Stimulated activated CD8-positive, alpha-beta memory T cell treated with anti-CD3 and anti-CD28 coated beads, Interleukin-15, amount 100 ng/mL, for 1 hour (primary cell): ENCODE measurements at regions not wholly inside any gene's neighbourhood (a gene's known extent, or its start where the extent isn't known, plus 50 kb on each side); places are given as distances from the start of the nearest gene placed in this dataset.

ENCODE experiments used
- DNase-seq: peaks from one replicate; pipeline ENCODE4 v3.0.0-alpha.2; 2020; ENCODE audit warnings: low read depth

DNA sequence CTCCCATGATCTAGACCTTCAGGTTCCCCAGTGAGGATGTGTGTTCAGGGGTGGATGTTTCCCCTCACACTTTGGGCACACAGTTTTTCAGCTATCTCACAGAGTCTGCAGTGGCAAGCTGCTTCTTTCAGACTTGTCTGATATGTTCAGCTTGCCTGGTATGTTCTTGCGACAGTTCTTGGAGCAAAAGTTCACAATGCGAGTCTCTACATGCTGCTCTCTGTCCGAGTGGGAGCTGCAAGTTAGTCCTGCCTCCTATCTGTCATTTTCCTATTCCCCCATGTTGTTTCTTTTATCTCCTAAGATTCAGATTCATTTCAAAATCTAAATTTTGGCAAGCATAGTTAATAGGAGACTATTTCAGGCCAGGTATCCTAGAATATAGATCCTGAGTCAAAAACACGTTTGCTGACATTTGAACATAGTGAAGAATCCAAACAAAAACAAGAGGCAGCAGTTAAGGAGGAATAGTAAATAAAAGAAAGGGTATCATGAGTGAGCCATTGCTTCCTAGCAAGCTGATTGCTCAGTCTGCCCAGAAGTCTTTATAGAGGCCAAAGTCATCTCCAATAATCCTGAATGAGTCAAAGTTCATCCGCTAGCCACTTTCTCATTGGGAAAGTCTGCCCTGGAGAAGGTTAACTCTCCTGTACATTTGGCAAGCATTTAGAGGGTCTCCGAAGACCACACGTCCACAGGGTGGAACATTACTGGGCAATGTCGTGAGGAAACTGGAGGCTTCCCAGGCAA, 140.2 kb upstream of the MOCS1 start:
- no peak for DNase-seq

DNA sequence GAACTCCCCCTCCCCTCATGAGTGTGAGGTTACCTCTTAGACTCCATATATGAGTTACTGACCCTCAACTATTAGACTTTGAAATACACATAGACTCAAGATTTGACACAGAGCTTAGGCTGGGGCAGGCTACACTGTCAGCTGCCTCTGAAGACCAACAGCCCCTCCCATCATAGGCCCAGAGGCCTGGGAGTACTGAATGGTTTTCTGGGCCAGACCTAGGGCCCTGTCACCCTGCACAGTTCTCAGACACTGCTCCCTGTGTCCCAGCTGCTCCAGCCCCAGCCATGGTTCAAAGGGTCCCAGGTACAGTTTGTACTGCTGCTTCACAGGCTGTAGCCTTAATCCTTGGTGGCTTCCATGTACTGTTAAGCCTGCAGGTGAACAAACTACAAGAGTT, 132.1 kb upstream of the MOCS1 start:
- DNase-seq: no peak

DNA sequence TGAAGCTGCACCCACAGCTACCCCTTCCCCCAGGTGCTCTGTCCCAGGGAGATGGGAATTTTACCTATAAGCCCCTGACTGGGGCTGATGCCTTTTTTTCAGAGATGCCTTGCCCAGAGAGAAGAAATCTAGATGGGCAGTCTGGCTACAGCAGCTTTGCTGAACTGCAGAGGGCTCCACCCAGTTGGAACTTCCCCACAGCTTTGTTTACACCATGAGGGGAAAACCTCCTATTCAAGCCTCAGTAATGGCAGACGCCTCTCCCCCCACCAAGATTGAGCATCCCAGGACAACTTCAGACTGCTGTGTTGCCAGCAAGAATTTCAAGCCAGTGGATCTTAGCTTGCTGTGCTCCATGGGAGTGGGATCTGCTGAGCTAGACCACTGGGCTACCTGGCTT, 122.6 kb upstream of the MOCS1 start:
- DNase-seq: no peak

DNA sequence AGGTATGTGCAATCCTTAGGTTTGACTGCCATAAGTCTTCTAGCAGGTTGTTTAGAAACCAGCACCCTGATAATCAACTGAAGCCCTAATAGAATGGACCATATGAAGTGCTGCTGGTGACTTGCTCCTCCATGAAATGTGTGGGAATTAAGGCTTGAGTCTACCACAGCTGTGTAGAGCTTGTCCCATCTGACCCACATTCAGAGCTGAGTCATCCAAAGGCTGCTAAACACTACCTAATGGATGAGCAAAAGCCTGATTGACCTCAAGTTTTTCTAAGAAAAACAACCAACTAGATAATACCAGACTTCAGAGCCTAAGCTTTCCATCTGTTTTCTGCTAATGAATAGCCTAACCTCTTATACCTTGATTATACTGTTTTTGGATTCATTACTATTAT, 120.3 kb upstream of the MOCS1 start:
- DNase-seq: no peak

DNA sequence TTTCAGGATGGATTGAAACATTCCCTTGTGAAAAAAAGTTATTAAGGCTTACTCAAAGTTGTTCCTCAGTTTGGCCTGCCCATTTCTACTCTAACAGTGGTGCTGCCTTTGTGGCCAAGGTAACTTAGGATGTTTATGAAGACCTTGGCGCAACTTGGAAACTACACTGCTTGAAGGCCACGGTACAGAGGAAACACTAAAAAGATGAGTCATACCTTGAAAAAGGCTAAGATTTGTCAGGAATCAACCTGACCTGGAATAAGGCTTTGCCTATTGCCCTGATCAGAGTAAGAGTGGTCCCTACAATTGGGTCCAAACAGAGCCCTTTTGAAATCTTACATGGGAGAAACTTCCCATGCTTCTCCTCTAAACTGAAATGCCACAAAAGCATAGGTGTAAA, 119.9 kb upstream of the MOCS1 start:
- DNase-seq: no peak

DNA sequence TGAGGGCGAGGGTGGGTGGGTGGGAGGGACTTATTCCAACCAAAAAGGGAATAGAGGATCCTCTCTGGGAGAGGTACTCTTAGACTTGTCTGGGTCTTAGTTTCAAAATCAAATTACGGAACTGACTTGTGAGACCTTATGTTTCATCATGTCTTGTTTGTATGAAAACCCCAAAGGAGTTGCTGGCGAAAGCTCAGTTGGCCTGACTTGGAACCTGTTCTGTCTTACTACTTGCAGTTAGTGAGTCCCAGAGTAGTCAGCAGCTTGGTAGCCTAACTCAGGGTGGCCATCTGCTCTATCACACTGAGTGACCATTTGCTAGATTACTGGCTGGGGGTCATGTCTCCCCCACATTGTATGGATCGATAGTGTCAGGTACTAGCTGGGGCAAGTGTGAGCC, 114.9 kb upstream of the MOCS1 start:
- DNase-seq: no peak

DNA sequence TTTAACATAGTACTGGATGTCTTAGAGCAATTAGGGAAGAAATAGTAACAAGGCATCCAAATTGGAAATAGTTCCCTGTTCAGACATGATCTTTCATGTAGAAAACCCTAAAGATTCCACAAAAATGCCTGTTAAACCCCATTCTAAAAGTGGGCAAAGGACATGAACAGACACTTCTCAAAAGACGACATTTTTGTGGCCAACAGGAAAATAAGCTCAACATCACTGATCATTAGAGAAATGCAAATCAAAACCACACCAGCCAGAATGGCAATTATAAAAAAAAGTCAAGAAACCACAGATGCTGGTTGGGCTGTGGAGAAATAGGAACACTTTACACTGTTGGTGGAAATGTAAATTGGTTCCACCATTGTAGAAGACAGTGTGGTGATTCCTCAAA, 109.9 kb upstream of the MOCS1 start:
- DNase-seq: no peak

DNA sequence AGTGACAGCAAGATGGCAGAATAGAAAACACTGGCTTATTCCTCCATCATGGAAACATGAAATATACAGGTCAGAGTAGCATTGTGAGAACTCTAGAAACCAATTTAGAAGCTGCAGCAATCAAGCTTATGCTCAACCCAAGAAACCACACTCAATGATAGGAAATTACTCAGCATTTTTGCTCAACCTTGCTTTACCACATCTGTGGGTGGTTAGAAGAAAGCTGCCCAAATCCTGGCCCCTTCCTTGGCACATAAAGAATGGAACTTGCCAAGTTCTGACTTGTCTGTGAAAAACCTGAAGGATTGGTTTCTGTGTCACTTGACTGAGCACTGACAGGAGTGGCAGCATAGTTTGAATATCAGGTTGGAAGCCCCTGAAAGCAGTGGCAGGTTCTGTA, 108.0 kb upstream of the MOCS1 start:
- no peak for DNase-seq

DNA sequence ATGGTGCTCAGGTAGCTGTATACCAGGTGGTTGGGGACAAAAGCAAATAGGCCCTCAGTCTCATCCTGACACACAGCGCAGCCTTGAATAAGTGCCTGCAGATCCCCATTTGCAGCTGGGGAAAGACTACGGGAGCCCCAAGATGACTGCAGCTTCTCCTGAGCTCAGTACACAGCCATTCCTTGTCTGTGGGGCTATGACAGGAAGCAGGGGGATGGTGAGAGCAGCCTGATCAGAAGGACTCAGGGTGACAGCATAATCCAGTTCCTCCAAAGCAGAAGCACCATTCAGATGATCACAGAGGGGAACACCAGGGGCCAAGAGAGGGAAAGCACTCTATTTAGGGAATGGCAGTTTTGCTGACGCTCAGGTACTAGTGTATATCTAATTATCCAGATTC, 104.8 kb upstream of the MOCS1 start:
- DNase-seq: no peak

DNA sequence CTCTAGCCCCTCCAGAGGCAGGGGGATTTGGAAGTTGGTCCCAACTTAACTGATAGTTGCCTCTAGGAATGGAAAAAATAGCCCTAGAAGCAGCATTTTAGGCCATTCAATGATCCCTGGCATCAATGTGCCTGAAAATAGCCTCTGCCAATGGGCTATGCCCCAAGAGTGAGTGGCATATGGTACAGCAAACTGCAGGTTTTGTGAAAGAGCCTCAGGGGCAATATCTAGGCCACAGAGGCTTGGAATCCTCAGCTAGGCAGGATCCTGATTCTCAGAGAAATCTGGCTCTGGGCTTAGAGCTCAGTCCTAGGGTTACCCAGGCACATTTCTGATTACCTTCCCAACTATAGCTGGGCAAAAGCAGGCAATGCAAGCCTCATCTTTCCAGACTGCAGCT, 104.4 kb upstream of the MOCS1 start:
- no peak for DNase-seq

DNA sequence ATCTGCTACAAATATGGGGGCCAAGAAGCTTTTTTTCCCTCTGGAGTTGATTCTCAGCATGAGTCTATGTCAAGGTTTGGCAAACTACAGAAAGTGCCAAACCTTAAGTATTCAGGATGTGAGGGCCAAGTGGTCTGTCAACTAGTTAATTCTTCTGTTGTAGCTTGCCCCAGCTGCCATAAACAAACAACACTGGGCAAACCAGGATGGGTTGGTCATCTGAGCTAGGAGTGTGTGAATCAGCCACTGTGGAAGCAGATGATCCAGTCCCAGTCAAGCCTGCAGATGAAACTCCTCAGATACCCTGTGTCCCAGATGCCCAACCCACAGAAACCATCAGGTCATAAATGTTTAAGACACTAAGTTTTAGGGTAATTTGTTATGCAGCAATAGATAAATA, 103.0 kb upstream of the MOCS1 start:
- DNase-seq: no peak

DNA sequence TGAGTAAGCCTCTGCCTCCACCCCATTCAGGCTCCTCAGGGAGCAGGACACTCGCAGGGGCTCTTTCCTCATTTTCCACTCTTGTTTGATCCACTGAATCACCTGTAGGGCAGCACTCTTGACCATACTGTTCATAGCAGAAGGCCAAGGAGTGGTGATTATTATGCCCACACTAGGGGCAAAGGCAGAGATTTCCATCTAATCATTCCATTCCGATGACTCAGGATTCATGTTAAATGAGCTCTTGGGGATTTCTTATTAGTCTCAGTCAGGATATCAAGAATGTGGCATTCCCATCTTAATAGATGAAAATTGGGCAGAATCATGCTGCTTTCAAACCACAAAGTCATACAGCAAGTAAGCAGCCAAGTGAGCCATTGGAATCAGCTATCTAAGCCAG, 101.9 kb upstream of the MOCS1 start:
- no peak for DNase-seq

DNA sequence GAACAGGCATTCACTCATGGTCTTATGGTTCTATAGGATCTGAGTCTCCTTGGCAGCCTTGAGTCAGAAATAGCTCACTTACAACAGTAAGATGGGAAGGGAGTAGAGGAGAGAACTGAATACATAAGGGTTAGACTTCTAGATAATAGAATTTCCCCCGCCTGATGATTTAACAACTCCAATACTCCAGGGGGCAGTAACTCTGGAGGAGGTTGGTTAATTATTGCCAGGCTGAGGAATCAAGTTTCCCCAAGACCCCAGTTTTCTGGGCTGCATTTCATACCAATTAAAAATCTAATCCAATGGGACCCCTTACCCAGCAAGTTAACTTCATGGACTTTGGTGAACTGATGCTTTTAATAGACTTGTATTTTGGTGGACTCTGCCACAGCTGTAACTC, 94.2 kb upstream of the MOCS1 start:
- no peak for DNase-seq

DNA sequence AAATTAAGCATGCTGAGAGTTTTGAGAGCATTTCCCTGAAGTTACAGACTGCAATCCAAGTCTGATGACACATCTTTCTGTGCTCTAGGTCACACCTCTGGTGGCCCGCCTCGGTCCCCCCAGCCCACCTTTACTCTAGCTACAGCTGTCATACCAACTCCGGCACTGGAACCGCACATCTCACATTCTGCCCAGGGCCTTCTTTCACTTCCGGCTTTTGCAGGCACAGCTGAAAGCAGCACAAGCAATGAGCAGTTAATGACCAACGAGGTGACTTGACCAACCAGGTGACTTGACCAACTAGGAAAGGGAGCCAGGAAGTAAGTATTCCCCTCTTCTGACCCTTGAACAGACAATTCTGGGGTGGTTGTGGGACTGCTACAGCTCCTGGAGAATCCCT, 88.6 kb upstream of the MOCS1 start:
- DNase-seq: no peak

DNA sequence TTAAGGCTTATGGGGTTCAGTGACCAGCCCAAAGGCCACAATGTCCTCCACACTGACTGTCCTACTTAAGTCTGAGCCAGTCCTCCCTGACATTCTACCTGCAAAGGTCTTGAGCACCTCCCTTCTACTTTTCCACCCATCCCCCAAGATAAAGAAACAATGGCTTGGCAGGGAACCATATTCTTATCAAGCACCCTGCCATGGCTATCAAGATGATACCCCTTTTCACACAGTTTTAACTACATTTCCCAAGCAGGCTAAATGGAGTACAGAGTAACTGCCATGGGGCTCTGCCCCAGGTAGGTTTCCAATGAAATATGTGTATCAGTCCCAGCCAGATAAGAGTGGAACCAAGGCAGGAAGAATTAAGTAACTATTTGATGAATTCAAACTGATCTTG, 85.9 kb upstream of the MOCS1 start:
- no peak for DNase-seq

DNA sequence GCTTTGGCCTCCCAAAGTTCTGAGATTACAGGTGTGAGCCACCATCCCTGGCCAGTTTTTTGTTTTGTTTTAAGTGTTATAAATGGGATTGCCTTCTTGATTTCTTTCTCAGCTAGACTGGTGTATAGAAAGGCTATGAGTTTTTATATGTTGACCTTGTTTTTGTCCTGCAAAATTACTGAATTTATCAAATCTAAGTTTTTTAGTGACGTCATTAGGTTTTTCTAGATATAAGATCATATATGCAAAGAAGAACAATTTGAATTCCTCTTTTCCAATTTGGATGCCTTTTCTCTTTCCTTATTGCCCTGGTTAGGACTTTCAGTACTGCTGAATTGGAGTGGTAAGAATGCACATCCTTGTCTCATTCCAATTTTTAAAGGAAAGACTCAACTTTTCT, 81.3 kb upstream of the MOCS1 start:
- no peak for DNase-seq

DNA sequence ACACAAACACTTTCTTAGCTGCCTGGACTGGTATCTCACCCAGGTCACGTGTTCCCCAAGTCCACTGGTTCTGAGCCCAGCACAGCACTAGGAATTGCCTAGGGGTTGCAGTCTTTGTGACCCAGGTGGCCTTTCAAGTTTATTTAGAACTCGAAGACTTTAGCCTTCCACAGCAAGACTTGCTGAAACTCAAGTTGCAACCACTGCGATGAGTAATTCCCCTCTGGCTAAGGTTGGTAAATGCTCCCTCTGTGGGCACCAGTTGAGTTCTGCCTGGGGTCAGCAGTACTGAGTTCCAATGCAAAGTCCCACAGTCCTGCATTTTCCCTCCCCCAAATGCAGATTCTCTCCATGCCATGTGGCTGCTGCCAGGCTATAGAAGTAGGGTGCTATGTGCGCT, 77.6 kb upstream of the MOCS1 start:
- DNase-seq: no peak

DNA sequence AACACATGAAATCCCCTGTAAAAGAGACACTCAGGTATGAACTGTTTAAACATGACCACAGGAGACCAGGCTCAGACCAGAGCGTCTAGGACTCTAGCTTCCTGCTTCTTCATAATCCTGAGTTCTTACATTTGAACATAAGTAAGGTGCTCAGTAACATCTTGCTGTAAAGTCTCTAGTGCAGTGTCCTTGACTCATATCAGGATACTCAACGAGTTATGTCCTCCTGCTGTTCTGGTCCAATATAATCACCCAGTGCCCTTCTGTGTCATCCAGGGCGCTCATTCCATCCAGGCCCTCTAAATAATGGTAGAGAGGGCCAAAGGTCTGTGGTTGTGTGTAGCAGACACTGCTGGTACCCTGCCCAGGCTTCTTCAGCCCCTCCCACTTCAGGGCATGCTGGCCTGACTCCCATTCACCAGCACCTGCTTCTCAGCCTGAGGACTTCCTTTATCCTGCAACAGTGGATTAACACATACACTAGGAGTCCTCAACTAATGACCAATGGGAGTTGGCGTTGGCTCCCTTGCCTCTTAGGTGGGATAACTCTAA, 66.8 kb upstream of the MOCS1 start:
- DNase-seq: no peak

DNA sequence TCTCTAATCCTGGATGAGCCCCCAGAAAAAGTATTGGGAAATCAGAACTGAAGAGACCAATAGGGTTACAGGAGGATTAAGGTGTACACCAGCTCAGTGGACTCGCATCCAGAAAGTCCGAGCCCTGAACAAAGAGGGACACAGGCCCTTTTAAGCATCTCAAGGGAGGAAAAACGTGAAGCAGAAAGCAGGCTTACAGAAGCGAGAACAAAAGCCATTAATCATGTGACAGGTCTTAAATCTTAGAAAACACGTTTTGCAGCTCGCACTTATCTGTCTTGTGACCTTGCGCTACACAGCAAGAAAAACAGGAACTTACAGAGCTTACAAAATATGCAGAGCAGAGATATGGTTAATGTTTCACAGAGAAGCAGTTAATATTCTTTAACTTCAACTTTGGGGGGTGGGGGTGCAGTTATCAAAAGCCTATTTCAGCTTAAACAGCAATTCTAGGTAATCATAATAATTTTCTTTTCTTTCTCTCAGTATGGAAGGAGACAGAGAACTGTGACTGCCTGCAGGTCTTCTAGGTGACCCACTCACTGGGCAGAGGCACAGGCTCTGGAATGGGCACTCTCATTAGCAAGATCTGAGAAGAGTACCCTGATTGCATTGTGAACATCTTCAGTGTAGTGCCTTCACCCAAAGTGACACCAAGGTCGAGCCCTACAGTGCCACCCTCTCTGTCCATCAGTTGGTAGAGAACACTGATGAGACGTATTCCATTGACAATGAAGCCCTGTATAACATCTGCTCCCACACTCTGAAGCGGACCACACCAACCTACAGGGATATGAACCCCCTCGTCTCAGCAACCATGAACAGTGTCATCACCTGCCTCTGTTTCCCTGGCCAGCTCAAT, 65.0 kb upstream of the MOCS1 start:
- DNase-seq: no peak

DNA sequence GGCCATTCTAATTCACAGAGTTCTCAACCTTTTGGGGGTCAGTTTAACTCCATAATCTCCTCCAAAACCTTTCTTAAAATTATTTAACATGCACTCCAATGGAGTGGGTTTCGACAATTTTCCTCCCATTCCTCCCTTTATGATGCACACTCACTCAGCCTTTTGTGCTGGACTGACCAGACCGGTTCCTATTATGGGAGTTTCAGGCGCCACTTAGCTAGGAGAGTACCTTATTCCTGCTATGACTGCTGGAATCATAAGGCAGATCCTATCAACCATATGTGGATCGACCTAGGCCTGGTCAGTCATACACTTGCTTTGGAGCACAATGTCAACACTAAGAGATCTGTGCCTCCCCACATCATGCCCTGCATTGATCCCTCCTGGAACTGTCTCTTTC, 63.9 kb upstream of the MOCS1 start:
- DNase-seq: no peak

DNA sequence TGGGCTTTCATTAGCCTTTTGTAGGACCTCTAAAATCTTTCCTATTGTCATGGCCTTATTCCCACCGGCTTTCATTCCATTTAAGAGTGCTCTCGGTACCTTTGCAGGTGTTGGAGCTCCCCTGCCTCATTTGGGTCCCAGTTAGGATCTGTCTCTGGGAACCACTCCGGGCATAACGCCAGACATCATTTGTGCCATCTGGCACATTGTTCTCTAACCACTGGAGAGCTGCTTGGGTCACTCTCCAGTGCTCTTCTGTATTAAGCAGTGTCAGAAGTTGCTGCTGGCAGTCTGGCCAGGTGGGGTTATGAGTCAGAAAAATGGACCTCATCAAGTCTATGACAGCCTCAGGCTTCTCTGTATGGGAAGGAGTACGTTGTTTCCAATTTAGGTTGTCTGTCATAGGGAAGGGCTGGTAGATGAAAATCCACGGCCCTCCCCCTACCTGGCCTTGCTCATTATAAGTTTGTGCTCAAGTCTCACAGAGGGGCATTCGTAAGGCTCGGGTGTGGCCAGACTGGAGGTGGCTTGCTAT, 62.9 kb upstream of the MOCS1 start:
- DNase-seq: no peak

DNA sequence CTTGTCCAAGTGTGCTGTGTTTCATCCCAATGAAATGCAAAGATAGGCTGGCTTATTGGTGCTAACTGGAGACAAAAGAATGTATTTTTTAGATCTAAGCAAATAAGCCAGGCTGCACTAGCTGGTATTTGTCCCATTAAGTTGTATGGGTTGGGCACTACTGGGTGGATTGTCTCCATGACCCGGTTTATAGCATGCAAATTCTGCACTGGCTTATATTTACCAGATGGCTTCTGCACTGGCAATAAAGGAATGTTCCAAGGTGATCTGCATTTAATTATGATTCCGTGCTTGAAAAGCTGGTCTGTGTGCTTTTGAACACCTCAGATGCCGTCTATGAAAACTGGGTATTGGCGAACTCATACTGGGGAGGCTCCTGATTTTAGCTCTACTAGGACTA, 61.4 kb upstream of the MOCS1 start:
- no peak for DNase-seq
